PFSK-1 (cell line): ENCODE measurements at regions not wholly inside any gene's neighbourhood (a gene's known extent, or its start where the extent isn't known, plus 50 kb on each side); places are given as distances from the start of the nearest gene placed in this dataset.
A peak's percentile ranks its signal among the peaks of the same experiment; 100 is the strongest.

Source experiments
- FOXP2 ChIP-seq: optimal IDR thresholded peaks from 2 replicates; pipeline ENCODE3; 2011; ENCODE audit warnings: borderline replicate concordance, control low read depth, inconsistent platforms; ENCODE audit not compliant: insufficient read depth; ENCODE audit errors: extremely low read length, extremely low read depth
- POLR2AphosphoS5 ChIP-seq: IDR thresholded peaks from 2 replicates; pipeline ENCODE4 v1.6.1; 2012; ENCODE audit warnings: low read depth, mild to moderate bottlenecking, control low read depth, low read length, moderate library complexity
- TAF1 ChIP-seq: IDR thresholded peaks from 2 replicates; pipeline ENCODE4 v1.6.1; 2012; ENCODE audit warnings: low read length, control low read depth, borderline replicate concordance; ENCODE audit not compliant: insufficient read depth

DNA sequence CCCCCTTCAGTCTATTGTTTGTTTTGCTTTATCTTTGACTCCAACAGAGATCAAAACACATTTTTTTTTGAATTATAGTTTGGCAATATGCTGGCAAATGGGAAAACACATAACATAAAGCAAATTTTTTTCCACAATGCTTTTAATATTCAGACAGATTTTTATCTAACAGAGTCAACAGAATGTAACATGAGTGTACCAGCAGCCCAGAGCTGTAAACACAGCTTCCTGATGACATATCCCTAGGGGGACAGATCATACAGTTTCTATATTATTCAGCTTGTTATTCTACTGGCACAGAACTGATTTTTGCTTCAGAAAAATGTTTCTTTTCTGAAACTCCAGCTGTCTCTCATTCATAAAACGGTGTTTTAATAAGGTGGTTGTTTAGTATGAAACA is 168.8 kb downstream of the OLFM4 start:
- TF ChIP-seq TAF1 (peak; percentile 20; the same call in 1 of the 2 replicates), POLR2AphosphoS5 (no peak), FOXP2 (peak; percentile 63)
